Tibial nerve (tissue), 4 donors: ENCODE measurements at regions not wholly inside any gene's neighbourhood (a gene's known extent, or its start where the extent isn't known, plus 50 kb on each side); places are given as distances from the start of the nearest gene placed in this dataset.
A peak's percentile ranks its signal among the peaks of the same experiment; 100 is the strongest.

ENCODE experiments used
- DNase-seq, 2 donors: peaks; one replicate each; pipeline ENCODE4 v3.0.0-alpha.2; 2019; ENCODE audit warnings: low spot score in 2 of 2
- H3K27ac ChIP-seq, 4 donors: fragments of 200-600 bp; sonication (generic) in 3 of 4; one replicate each; pipeline ENCODE4 v1.5.1; 2017 to 2019; ENCODE audit warnings: mild to moderate bottlenecking in 1 of 4
- H3K27me3 ChIP-seq, 2 donors: fragments of 200-600 bp; sonication (generic) in 1 of 2; one replicate each; pipeline versions ENCODE4 v1.5.1 to v1.6.0; 2017 to 2019
- H3K36me3 ChIP-seq, 3 donors: fragments of 200-600 bp; sonication (generic); one replicate each; pipeline ENCODE4 v1.5.1; 2018 to 2019
- H3K4me1 ChIP-seq, 4 donors: fragments of 200-600 bp; sonication (generic) in 3 of 4; one replicate each; pipeline ENCODE4 v1.5.1; 2017 to 2019
- H3K4me3 ChIP-seq, 4 donors: fragments of 200-600 bp; sonication (generic) in 3 of 4; one replicate each; pipeline ENCODE4 v1.5.1; 2017 to 2019; ENCODE audit warnings: mild to moderate bottlenecking in 1 of 4, moderate library complexity in 1 of 4
- H3K9me3 ChIP-seq, 4 donors: fragments of 200-600 bp; sonication (generic) in 3 of 4; one replicate each; pipeline ENCODE4 v1.5.1; 2017 to 2019
- CTCF ChIP-seq, 5 experiments: fragments of 200-600 bp in 3 of 5; fragments of 450-650 bp in 2 of 5; sonication (generic) in 3 of 5; IDR thresholded peaks; one replicate each; pipeline ENCODE4 v1.5.1; 2016 to 2019; ENCODE audit warnings: antibody characterized with exemption in 5 of 5, mild to moderate bottlenecking in 3 of 5, moderate library complexity in 2 of 5
- EP300 ChIP-seq, 2 donors: sonication (generic); formaldehyde crosslinking; IDR thresholded peaks; one replicate each; pipeline ENCODE4 v1.6.1; 2017; ENCODE audit warnings: antibody characterized with exemption in 2 of 2, mild to moderate bottlenecking in 1 of 2
- POLR2A ChIP-seq, 2 donors: fragments of 450-650 bp; IDR thresholded peaks; one replicate each; pipeline ENCODE4 v1.6.1; 2017; ENCODE audit warnings: antibody characterized with exemption in 2 of 2, mild to moderate bottlenecking in 2 of 2, moderate library complexity in 2 of 2
- WGBS, 2 donors: methylation state at CpG; one replicate each; pipeline ENCODE4 v1.1.5; 2018; 5-methylcytosine and 5-hydroxymethylcytosine counted together

- no peak for DNase-seq
- Histone ChIP-seq H3K4me3 (no peak overlapping the region), H3K27ac (no peak overlapping the region), H3K27me3 (no peaks in the 10 kb centered on the region), H3K4me1 (no peaks in the 10 kb centered on the region), H3K36me3 (no peaks in the 10 kb centered on the region), H3K9me3 (peaks cover 0 to 14% (median 4%) of the 10 kb centered on the region in 4 donors)
- TF ChIP-seq EP300 (IDR thresholded peaks at IDR 0.05) (no peak), POLR2A (IDR thresholded peaks at IDR 0.05) (no peak), CTCF (IDR thresholded peaks at IDR 0.05) (no peak)
- WGBS, 2 donors, result 36 to 65% methylated on average over 2 of the region's 2 CpGs
Measured at GRCh38 chr1:111045033-111045722, 81.5 kb upstream of the LRIF1 start.

GRCh38 chr1:111032295-111032897 is 68.7 kb upstream of the LRIF1 start:
- Histone ChIP-seq H3K36me3 (no peaks in the 10 kb centered on the region), H3K9me3 (peaks cover 0 to 31% (median 0%) of the 10 kb centered on the region in 4 donors), H3K4me1 (no peaks in the 10 kb centered on the region), H3K27me3 (no peaks in the 10 kb centered on the region), H3K4me3 (no peak overlapping the region), H3K27ac (no peak overlapping the region)
- WGBS, 2 donors, result 23 to 25% methylated on average over 9 of the region's 9 CpGs
- peak in 1 of 2 donors; percentile 47 for DNase-seq
- no peak for TF ChIP-seq POLR2A (IDR thresholded peaks at IDR 0.05)
- TF ChIP-seq EP300 (IDR thresholded peaks at IDR 0.05), result no peak
- TF ChIP-seq CTCF (IDR thresholded peaks at IDR 0.05), result peak; percentile 45 to 84 (median 58)

GRCh38 chr1:111030590-111030989 is 66.9 kb upstream of the LRIF1 start:
- 48 to 49% methylated on average over 1 of the region's 1 CpG for WGBS, 2 donors
- H3K4me3 ChIP-seq, result no peak overlapping the region
- TF ChIP-seq POLR2A (IDR thresholded peaks at IDR 0.05) (no peak), CTCF (IDR thresholded peaks at IDR 0.05) (peak; percentile 29 to 67 (median 35))
- no peaks in the 10 kb centered on the region for H3K27me3 ChIP-seq
- no peaks in the 10 kb centered on the region for H3K36me3 ChIP-seq
- peaks cover 0 to 15% (median 0%) of the 10 kb centered on the region in 4 donors for H3K9me3 ChIP-seq
- no peak overlapping the region for H3K27ac ChIP-seq
- DNase-seq, result peak in 1 of 2 donors; percentile 46
- no peaks in the 10 kb centered on the region for H3K4me1 ChIP-seq

- TF ChIP-seq CTCF (IDR thresholded peaks at IDR 0.05) (no peak), POLR2A (IDR thresholded peaks at IDR 0.05) (no peak), EP300 (IDR thresholded peaks at IDR 0.05) (no peak)
- no peak for DNase-seq
- H3K27me3 ChIP-seq, result no peaks in the 10 kb centered on the region
- no peaks in the 10 kb centered on the region for H3K4me1 ChIP-seq
- H3K36me3 ChIP-seq, result no peaks in the 10 kb centered on the region
- H3K27ac ChIP-seq, result no peak overlapping the region
- H3K9me3 ChIP-seq, result peaks cover 0 to 3% (median 0%) of the 10 kb centered on the region in 4 donors
- no peak overlapping the region for H3K4me3 ChIP-seq
- WGBS, 2 donors, result 65 to 74% methylated on average over 4 of the region's 4 CpGs
Measured at GRCh38 chr1:111025109-111025508, 61.4 kb upstream of the LRIF1 start.

- Histone ChIP-seq H3K9me3 (peaks cover 0 to 25% (median 5%) of the 10 kb centered on the region in 4 donors), H3K27ac (no peak overlapping the region), H3K36me3 (no peaks in the 10 kb centered on the region), H3K27me3 (no peaks in the 10 kb centered on the region), H3K4me1 (no peaks in the 10 kb centered on the region), H3K4me3 (no peak overlapping the region)
- no peak for DNase-seq
- no peak for TF ChIP-seq CTCF (IDR thresholded peaks at IDR 0.05)
- 62 to 65% methylated on average over 3 of the region's 3 CpGs for WGBS, 2 donors
Measured at GRCh38 chr1:111015222-111015621, 51.5 kb upstream of the LRIF1 start.
